Esophagus squamous epithelium (tissue), 4 donors: ENCODE measurements at regions not wholly inside any gene's neighbourhood (a gene's known extent, or its start where the extent isn't known, plus 50 kb on each side); places are given as distances from the start of the nearest gene placed in this dataset.

ENCODE experiments used
- POLR2A ChIP-seq, 4 donors: fragments of 450-650 bp; IDR thresholded peaks; one replicate each; pipeline ENCODE4 v1.6.1; 2017; ENCODE audit warnings: antibody characterized with exemption in 4 of 4, mild to moderate bottlenecking in 4 of 4, moderate library complexity in 3 of 4
- TF ChIP-seq, protein P1 (sequence below), 6 experiments: fragments of 450-650 bp in 4 of 6; fragments of 200-600 bp in 2 of 6; sonication (generic) in 2 of 6; IDR thresholded peaks; one replicate each; pipeline ENCODE4 v1.5.1; 2016 to 2019; ENCODE audit warnings: antibody characterized with exemption in 6 of 6, mild to moderate bottlenecking in 4 of 6, moderate library complexity in 4 of 6

DNA sequence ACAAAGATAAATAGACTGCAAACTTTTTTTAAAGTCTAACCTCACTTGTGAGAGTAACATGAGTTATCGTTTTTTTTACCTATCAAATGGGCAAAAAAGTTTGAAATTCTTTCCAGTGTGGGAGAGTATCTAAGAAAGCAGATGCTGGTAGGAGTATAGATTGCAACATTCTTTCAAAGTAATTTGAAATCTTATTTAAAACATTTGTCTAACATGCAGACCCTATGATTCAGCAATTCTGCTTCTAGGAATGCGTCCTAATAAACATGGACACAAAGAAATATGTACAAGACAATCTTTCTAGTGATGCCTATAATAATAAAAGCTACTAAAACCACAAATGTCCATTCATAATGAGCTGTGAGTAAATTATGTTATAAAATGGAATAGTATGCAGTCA lies 110.4 kb upstream of the TMCC3 start:
- TF ChIP-seq, protein P1, sequence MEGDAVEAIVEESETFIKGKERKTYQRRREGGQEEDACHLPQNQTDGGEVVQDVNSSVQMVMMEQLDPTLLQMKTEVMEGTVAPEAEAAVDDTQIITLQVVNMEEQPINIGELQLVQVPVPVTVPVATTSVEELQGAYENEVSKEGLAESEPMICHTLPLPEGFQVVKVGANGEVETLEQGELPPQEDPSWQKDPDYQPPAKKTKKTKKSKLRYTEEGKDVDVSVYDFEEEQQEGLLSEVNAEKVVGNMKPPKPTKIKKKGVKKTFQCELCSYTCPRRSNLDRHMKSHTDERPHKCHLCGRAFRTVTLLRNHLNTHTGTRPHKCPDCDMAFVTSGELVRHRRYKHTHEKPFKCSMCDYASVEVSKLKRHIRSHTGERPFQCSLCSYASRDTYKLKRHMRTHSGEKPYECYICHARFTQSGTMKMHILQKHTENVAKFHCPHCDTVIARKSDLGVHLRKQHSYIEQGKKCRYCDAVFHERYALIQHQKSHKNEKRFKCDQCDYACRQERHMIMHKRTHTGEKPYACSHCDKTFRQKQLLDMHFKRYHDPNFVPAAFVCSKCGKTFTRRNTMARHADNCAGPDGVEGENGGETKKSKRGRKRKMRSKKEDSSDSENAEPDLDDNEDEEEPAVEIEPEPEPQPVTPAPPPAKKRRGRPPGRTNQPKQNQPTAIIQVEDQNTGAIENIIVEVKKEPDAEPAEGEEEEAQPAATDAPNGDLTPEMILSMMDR (IDR thresholded peaks at IDR 0.05), result no peak
- TF ChIP-seq POLR2A (IDR thresholded peaks at IDR 0.05), result no peak
